ENCODE measurements at regions not wholly inside any gene's neighbourhood (a gene's known extent, or its start where the extent isn't known, plus 50 kb on each side); places are given as distances from the start of the nearest gene placed in this dataset.

GRCh38 chr3:83706669-83707068, 1252.1 kb upstream of the CADM2 start:
- DNase-seq (no peak), ATAC-seq (no peak)
- Histone ChIP-seq H3K9me3 (no peaks in the 10 kb centered on the region), H3K36me3 (no peaks in the 10 kb centered on the region), H3K4me3 (no peak overlapping the region), H3K4me1 (no peaks in the 10 kb centered on the region), H3K27me3 (no peaks in the 10 kb centered on the region), H3K27ac (no peak overlapping the region)
- in situ Hi-C loops (cut with MboI; ENCODE audit: low sequenced_read_pairs in 4 of 4) (no loop called here), intact Hi-C loops (cut with DNase I; ENCODE audit: low total_unique reads) (no loop called here)
- TF ChIP-seq CTCF (IDR thresholded peaks at IDR 0.05 in 4 of 5, conservative IDR thresholded peaks at IDR 0.05 in 1 of 5) (no peak), POLR2A (IDR thresholded peaks at IDR 0.05) (no peak)

- ATAC-seq (no peak), DNase-seq (no peak)
- no peaks in the 10 kb centered on the region for H3K9me3 ChIP-seq
- no peaks in the 10 kb centered on the region for H3K36me3 ChIP-seq
- no peak overlapping the region for H3K4me3 ChIP-seq
- no peaks in the 10 kb centered on the region for H3K4me1 ChIP-seq
- no peaks in the 10 kb centered on the region for H3K27me3 ChIP-seq
- in situ Hi-C loops (cut with MboI; ENCODE audit: low sequenced_read_pairs in 4 of 4), result no loop called here
- H3K27ac ChIP-seq, result no peak overlapping the region
- TF ChIP-seq POLR2A (IDR thresholded peaks at IDR 0.05) (no peak), CTCF (IDR thresholded peaks at IDR 0.05 in 4 of 5, conservative IDR thresholded peaks at IDR 0.05 in 1 of 5) (no peak)
- intact Hi-C loops (cut with DNase I; ENCODE audit: low total_unique reads), result no loop called here
Measured at GRCh38 chr3:83715307-83715706, 1243.5 kb upstream of the CADM2 start.

- no peaks in the 10 kb centered on the region for H3K9me3 ChIP-seq
Measured at GRCh38 chr3:83729576-83729975, 1229.2 kb upstream of the CADM2 start.

GRCh38 chr3:83734656-83735055, 1224.1 kb upstream of the CADM2 start:
- H3K36me3 ChIP-seq, result no peaks in the 10 kb centered on the region
- no peak for DNase-seq
- H3K27me3 ChIP-seq, result no peaks in the 10 kb centered on the region
- H3K4me3 ChIP-seq, result no peak overlapping the region
- in situ Hi-C loops (cut with MboI; ENCODE audit: low sequenced_read_pairs in 4 of 4) (no loop called here), intact Hi-C loops (cut with DNase I; ENCODE audit: low total_unique reads) (no loop called here)
- H3K4me1 ChIP-seq, result no peaks in the 10 kb centered on the region
- H3K27ac ChIP-seq, result no peak overlapping the region
- TF ChIP-seq POLR2A (IDR thresholded peaks at IDR 0.05), result no peak
- no peak for TF ChIP-seq CTCF (IDR thresholded peaks at IDR 0.05 in 4 of 5, conservative IDR thresholded peaks at IDR 0.05 in 1 of 5)
- no peak for ATAC-seq
- H3K9me3 ChIP-seq, result no peaks in the 10 kb centered on the region

More at GRCh38 chr3:83729576-83729975, 1229.2 kb upstream of the CADM2 start:
- TF ChIP-seq POLR2A (IDR thresholded peaks at IDR 0.05) (no peak), CTCF (IDR thresholded peaks at IDR 0.05 in 4 of 5, conservative IDR thresholded peaks at IDR 0.05 in 1 of 5) (no peak)
- Histone ChIP-seq H3K4me3 (no peak overlapping the region), H3K36me3 (no peaks in the 10 kb centered on the region), H3K27ac (no peak overlapping the region), H3K27me3 (no peaks in the 10 kb centered on the region), H3K4me1 (no peaks in the 10 kb centered on the region)
- intact Hi-C loops (cut with DNase I; ENCODE audit: low total_unique reads) (no loop called here), in situ Hi-C loops (cut with MboI; ENCODE audit: low sequenced_read_pairs in 4 of 4) (no loop called here)
- ATAC-seq (no peak), DNase-seq (no peak)

- intact Hi-C loops (cut with DNase I; ENCODE audit: low total_unique reads) (no loop called here), in situ Hi-C loops (cut with MboI; ENCODE audit: low sequenced_read_pairs in 4 of 4) (no loop called here)
- ATAC-seq (no peak), DNase-seq (no peak)
- TF ChIP-seq CTCF (IDR thresholded peaks at IDR 0.05 in 4 of 5, conservative IDR thresholded peaks at IDR 0.05 in 1 of 5) (no peak), POLR2A (IDR thresholded peaks at IDR 0.05) (no peak)
- H3K36me3 ChIP-seq, result no peaks in the 10 kb centered on the region
- H3K9me3 ChIP-seq, result no peaks in the 10 kb centered on the region
- H3K4me1 ChIP-seq, result no peaks in the 10 kb centered on the region
- no peaks in the 10 kb centered on the region for H3K27me3 ChIP-seq
- no peak overlapping the region for H3K4me3 ChIP-seq
- no peak overlapping the region for H3K27ac ChIP-seq
Measured at GRCh38 chr3:83738202-83738601, 1220.6 kb upstream of the CADM2 start.

Data from gastrocnemius medialis (tissue), 4 donors.